DOHH2 (cell line): ENCODE measurements at regions not wholly inside any gene's neighbourhood (a gene's known extent, or its start where the extent isn't known, plus 50 kb on each side); places are given as distances from the start of the nearest gene placed in this dataset.

Experiments
- H3F3A ChIP-seq: fragments of 200-600 bp; sonication (generic), shearing (Covaris generic); 2 replicates; pipeline ENCODE4 v1.6.0; 2016; ENCODE audit warnings: antibody characterized with exemption, mild to moderate bottlenecking; ENCODE audit not compliant: control insufficient read depth, insufficient read depth
- H3K27ac ChIP-seq: fragments of 200-600 bp; sonication (generic); 2 replicates; pipeline ENCODE4 v1.5.1; 2014; ENCODE audit warnings: low read depth, mild to moderate bottlenecking, low read length, moderate library complexity
- H3K27me3 ChIP-seq: fragments of 200-600 bp; sonication (generic); 2 replicates; pipeline ENCODE4 v1.6.1; 2014; ENCODE audit warnings: mild to moderate bottlenecking, low read length, mixed read lengths; ENCODE audit not compliant: control insufficient read depth
- H3K36me3 ChIP-seq: fragments of 200-600 bp; sonication (generic); 2 replicates; pipeline ENCODE4 v1.6.1; 2014; ENCODE audit warnings: mild to moderate bottlenecking, low read length, moderate library complexity, mixed read lengths; ENCODE audit not compliant: control insufficient read depth
- H3K4me1 ChIP-seq: fragments of 200-600 bp; sonication (generic); 2 replicates; pipeline ENCODE4 v1.6.1; 2014; ENCODE audit warnings: mild to moderate bottlenecking, low read length, mixed read lengths; ENCODE audit not compliant: control insufficient read depth
- H3K4me2 ChIP-seq: fragments of 200-600 bp; sonication (generic); 2 replicates; pipeline ENCODE4 v1.6.0; 2014; ENCODE audit warnings: mild to moderate bottlenecking, low read length, moderate library complexity
- H3K4me3 ChIP-seq: fragments of 200-600 bp; sonication (generic); 2 replicates; pipeline ENCODE4 v1.5.1; 2014; ENCODE audit warnings: mild to moderate bottlenecking, low read length, mixed read lengths
- H3K79me2 ChIP-seq: fragments of 200-600 bp; sonication (generic); 2 replicates; pipeline ENCODE4 v1.6.1; 2014; ENCODE audit warnings: mild to moderate bottlenecking, low read length, mixed read lengths; ENCODE audit not compliant: control insufficient read depth
- H3K9me2 ChIP-seq: fragments of 200-600 bp; sonication (generic); replicated peaks from 2 replicates; pipeline ENCODE4 v1.6.1; 2014; ENCODE audit warnings: mild to moderate bottlenecking, low read length, mixed read lengths; ENCODE audit not compliant: control insufficient read depth
- H3K9me3 ChIP-seq: fragments of 200-600 bp; sonication (generic); 2 replicates; pipeline ENCODE4 v1.6.1; 2014; ENCODE audit warnings: antibody characterized with exemption, low read length, mixed read lengths; ENCODE audit not compliant: control insufficient read depth, insufficient read depth
- H4K20me1 ChIP-seq: fragments of 200-600 bp; sonication (generic); 2 replicates; pipeline ENCODE4 v1.6.0; 2014; ENCODE audit warnings: low read depth, mild to moderate bottlenecking, antibody characterized with exemption, low read length, moderate library complexity; ENCODE audit not compliant: control insufficient read depth, insufficient read depth
- EZH2phosphoT487 ChIP-seq: fragments of 200-600 bp; sonication (generic); IDR thresholded peaks from 2 replicates; pipeline ENCODE4 v1.6.1; 2017; ENCODE audit warnings: borderline replicate concordance, mild to moderate bottlenecking, antibody characterized with exemption, low read length, moderate library complexity, mixed read lengths
- TF ChIP-seq, protein P1 (sequence below): fragments of 200-600 bp; sonication (generic); IDR thresholded peaks from one replicate; pipeline ENCODE4 v1.5.1; 2014; ENCODE audit warnings: antibody characterized with exemption, mild to moderate bottlenecking, low read depth, low read length; ENCODE audit not compliant: poor library complexity, severe bottlenecking

DNA sequence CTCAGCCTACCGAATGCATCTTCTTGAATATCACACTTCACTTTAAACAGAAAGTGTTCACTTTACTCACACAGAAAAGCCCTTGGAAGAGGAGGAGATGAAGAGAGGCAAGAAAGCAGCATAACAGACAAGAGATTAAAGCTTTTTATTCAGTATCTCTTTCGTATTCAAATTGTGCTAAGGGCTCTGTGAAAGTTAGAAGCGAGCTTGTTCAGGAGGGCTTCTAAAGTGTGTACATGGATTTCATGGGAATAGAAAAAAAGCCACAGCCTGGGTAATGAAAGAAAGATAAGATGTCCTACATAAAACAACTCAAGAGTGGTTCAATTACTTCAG is 531.9 kb downstream of the TMEM182 start:
- H3K9me2 ChIP-seq, result no peaks in the 10 kb centered on the region
- H3K27me3 ChIP-seq, result no peaks in the 10 kb centered on the region
- no peak overlapping the region for H3K4me3 ChIP-seq
- no peaks in the 10 kb centered on the region for H3K36me3 ChIP-seq
- no peak overlapping the region for H3K4me2 ChIP-seq
- H3K9me3 ChIP-seq, result no peaks in the 10 kb centered on the region
- H3K27ac ChIP-seq, result no peak overlapping the region
- TF ChIP-seq, protein P1, sequence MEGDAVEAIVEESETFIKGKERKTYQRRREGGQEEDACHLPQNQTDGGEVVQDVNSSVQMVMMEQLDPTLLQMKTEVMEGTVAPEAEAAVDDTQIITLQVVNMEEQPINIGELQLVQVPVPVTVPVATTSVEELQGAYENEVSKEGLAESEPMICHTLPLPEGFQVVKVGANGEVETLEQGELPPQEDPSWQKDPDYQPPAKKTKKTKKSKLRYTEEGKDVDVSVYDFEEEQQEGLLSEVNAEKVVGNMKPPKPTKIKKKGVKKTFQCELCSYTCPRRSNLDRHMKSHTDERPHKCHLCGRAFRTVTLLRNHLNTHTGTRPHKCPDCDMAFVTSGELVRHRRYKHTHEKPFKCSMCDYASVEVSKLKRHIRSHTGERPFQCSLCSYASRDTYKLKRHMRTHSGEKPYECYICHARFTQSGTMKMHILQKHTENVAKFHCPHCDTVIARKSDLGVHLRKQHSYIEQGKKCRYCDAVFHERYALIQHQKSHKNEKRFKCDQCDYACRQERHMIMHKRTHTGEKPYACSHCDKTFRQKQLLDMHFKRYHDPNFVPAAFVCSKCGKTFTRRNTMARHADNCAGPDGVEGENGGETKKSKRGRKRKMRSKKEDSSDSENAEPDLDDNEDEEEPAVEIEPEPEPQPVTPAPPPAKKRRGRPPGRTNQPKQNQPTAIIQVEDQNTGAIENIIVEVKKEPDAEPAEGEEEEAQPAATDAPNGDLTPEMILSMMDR, result no peak
- TF ChIP-seq EZH2phosphoT487, result no peak
- H3K79me2 ChIP-seq, result no peaks in the 10 kb centered on the region
- no peaks in the 10 kb centered on the region for H3K4me1 ChIP-seq
- no peaks in the 10 kb centered on the region for H3F3A ChIP-seq
- no peaks in the 10 kb centered on the region for H4K20me1 ChIP-seq

DNA sequence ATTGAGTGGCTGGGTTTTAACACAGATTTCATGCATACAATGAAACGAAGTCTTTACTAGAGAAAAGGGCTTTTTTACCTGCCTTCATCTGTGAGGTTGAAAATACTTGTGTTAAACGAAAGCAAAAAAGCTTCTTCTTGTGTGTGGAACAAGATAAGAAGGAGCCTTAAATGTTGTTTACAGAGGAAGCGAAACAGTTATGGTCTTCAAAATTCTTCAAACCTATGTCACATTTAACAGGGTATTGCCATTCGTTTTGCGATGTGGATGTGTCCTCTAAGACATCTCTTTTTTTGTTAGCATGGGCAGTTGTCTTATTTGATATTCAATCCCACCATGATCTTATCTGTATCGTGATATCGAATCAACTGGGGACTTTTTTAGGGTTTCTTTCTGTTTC is 532.6 kb downstream of the TMEM182 start:
- no peak overlapping the region for H3K4me2 ChIP-seq
- TF ChIP-seq, protein P1, result no peak
- TF ChIP-seq EZH2phosphoT487, result no peak

DNA sequence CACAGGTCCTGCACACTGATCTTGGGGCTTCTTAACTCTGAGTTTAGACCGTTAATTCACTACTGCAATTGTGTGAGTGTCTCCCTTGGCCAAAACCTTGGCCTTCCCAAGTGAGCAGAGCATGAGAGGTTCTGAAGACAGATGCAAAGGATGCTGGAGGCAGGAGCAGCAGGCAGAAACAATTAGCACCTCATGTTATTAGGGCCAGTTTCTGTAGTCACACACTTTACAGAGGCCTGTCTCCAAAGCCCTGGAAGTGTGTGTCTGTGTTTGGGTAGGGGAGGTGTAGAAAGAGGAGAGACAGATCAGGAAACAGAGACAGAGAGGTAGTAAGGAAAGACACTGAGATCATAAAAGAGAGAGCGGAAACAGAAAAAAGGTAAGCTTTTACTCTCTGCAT is 533.8 kb downstream of the TMEM182 start:
- no peaks in the 10 kb centered on the region for H3K9me3 ChIP-seq
- TF ChIP-seq EZH2phosphoT487, result no peak
- TF ChIP-seq, protein P1, result no peak
- no peak overlapping the region for H3K27ac ChIP-seq
- H4K20me1 ChIP-seq, result no peaks in the 10 kb centered on the region
- no peak overlapping the region for H3K4me3 ChIP-seq
- H3K4me1 ChIP-seq, result no peaks in the 10 kb centered on the region
- no peaks in the 10 kb centered on the region for H3K79me2 ChIP-seq
- no peak overlapping the region for H3K4me2 ChIP-seq
- H3F3A ChIP-seq, result no peaks in the 10 kb centered on the region
- no peaks in the 10 kb centered on the region for H3K36me3 ChIP-seq
- H3K9me2 ChIP-seq, result no peaks in the 10 kb centered on the region
- no peaks in the 10 kb centered on the region for H3K27me3 ChIP-seq

More for the DNA sequence above, 532.6 kb downstream of the TMEM182 start:
- no peaks in the 10 kb centered on the region for H3K79me2 ChIP-seq
- no peaks in the 10 kb centered on the region for H3K9me3 ChIP-seq
- H3K36me3 ChIP-seq, result no peaks in the 10 kb centered on the region
- no peaks in the 10 kb centered on the region for H3K9me2 ChIP-seq
- H3K27me3 ChIP-seq, result no peaks in the 10 kb centered on the region
- no peak overlapping the region for H3K27ac ChIP-seq
- H3K4me3 ChIP-seq, result no peak overlapping the region
- H3F3A ChIP-seq, result no peaks in the 10 kb centered on the region
- H4K20me1 ChIP-seq, result no peaks in the 10 kb centered on the region
- no peaks in the 10 kb centered on the region for H3K4me1 ChIP-seq

- H4K20me1 ChIP-seq, result no peaks in the 10 kb centered on the region
- no peaks in the 10 kb centered on the region for H3K9me3 ChIP-seq
- H3K4me3 ChIP-seq, result no peak overlapping the region
- no peaks in the 10 kb centered on the region for H3K79me2 ChIP-seq
- no peak overlapping the region for H3K27ac ChIP-seq
- H3F3A ChIP-seq, result no peaks in the 10 kb centered on the region
- H3K9me2 ChIP-seq, result no peaks in the 10 kb centered on the region
- no peaks in the 10 kb centered on the region for H3K36me3 ChIP-seq
- no peak overlapping the region for H3K4me2 ChIP-seq
- no peak for TF ChIP-seq EZH2phosphoT487
- TF ChIP-seq, protein P1, result no peak
- H3K27me3 ChIP-seq, result no peaks in the 10 kb centered on the region
- no peaks in the 10 kb centered on the region for H3K4me1 ChIP-seq
Observed at GRCh38 chr2:103324671-103325070, 562.8 kb downstream of the TMEM182 start.
